GM06990 (cell line): ENCODE measurements at regions not wholly inside any gene's neighbourhood (a gene's known extent, or its start where the extent isn't known, plus 50 kb on each side); places are given as distances from the start of the nearest gene placed in this dataset.

Source experiments
- DNase-seq: peaks from one replicate; pipeline ENCODE4 v3.0.0-alpha.2; 2011; ENCODE audit not compliant: insufficient read length; ENCODE audit errors: extremely low read depth
- H3K27me3 ChIP-seq: replicated peaks from 2 replicates; pipeline ENCODE4 v1.6.0; 2011; ENCODE audit warnings: low read length; ENCODE audit not compliant: control insufficient read depth, insufficient read depth
- H3K36me3 ChIP-seq: 2 replicates; pipeline ENCODE4 v1.5.1; 2011; ENCODE audit warnings: low read length; ENCODE audit not compliant: control insufficient read depth, insufficient read depth
- H3K4me3 ChIP-seq: replicated peaks from 2 replicates; pipeline ENCODE4 v1.5.1; 2011; ENCODE audit warnings: low read depth, mild to moderate bottlenecking, control low read depth, low read length
- CTCF ChIP-seq: IDR thresholded peaks from 2 replicates; pipeline ENCODE4 v1.5.1; 2011; ENCODE audit warnings: low read length, control low read depth, mild to moderate bottlenecking, inconsistent platforms; ENCODE audit not compliant: insufficient read depth, poor library complexity, severe bottlenecking

GRCh38 chr4:26201120-26201519 is 119.7 kb upstream of the RBPJ start:
- Histone ChIP-seq H3K4me3 (no peak overlapping the region), H3K27me3 (no peaks in the 10 kb centered on the region; the same call in 1 of the 2 replicates), H3K36me3 (no peaks in the 10 kb centered on the region)
- TF ChIP-seq CTCF, result no peak
- DNase-seq, result no peak

- no peaks in the 10 kb centered on the region for H3K36me3 ChIP-seq
- H3K27me3 ChIP-seq, result no peaks in the 10 kb centered on the region; the same call in 1 of the 2 replicates
- no peak for DNase-seq
- H3K4me3 ChIP-seq, result no peak overlapping the region
- no peak for TF ChIP-seq CTCF
Measured at GRCh38 chr4:26204249-26204825, 116.5 kb upstream of the RBPJ start.

- no peak for DNase-seq
Measured at GRCh38 chr4:26204911-26205370, 115.9 kb upstream of the RBPJ start.

GRCh38 chr4:26206339-26206738 is 114.5 kb upstream of the RBPJ start:
- no peaks in the 10 kb centered on the region; the same call in none of the 2 replicates for H3K27me3 ChIP-seq
- H3K36me3 ChIP-seq, result no peaks in the 10 kb centered on the region
- DNase-seq, result no peak
- TF ChIP-seq CTCF, result no peak
- no peak overlapping the region for H3K4me3 ChIP-seq

More at GRCh38 chr4:26204911-26205370, 115.9 kb upstream of the RBPJ start:
- Histone ChIP-seq H3K4me3 (no peak overlapping the region), H3K36me3 (no peaks in the 10 kb centered on the region), H3K27me3 (no peaks in the 10 kb centered on the region; the same call in 1 of the 2 replicates)
- TF ChIP-seq CTCF, result no peak

- no peaks in the 10 kb centered on the region; the same call in 1 of the 2 replicates for H3K27me3 ChIP-seq
- H3K4me3 ChIP-seq, result no peak overlapping the region
- no peaks in the 10 kb centered on the region for H3K36me3 ChIP-seq
- no peak for TF ChIP-seq CTCF
- no peak for DNase-seq
Measured at GRCh38 chr4:26206999-26207398, 113.8 kb upstream of the RBPJ start.
